SHP77 treated with DMSO at 0.1 percent for 48 hours (cell line): ENCODE measurements at regions not wholly inside any gene's neighbourhood (a gene's known extent, or its start where the extent isn't known, plus 50 kb on each side); places are given as distances from the start of the nearest gene placed in this dataset.
"Not testable (repeated sequence)": the region's sequence is repeated elsewhere in the genome, so short reads cannot be mapped to it uniquely, and the experiment has no call there.

Experiments
- DNase-seq: peaks from one replicate; lab custom pipeline; 2025; lab: John Stamatoyannopoulos, UW

GRCh38 chr2:16243411-16243996 is 303.2 kb downstream of the MYCN start:
- no peak for DNase-seq

- no peak for DNase-seq
These were observed 302.6 kb downstream of the MYCN start for GRCh38 chr2:16242906-16243305.

DNA sequence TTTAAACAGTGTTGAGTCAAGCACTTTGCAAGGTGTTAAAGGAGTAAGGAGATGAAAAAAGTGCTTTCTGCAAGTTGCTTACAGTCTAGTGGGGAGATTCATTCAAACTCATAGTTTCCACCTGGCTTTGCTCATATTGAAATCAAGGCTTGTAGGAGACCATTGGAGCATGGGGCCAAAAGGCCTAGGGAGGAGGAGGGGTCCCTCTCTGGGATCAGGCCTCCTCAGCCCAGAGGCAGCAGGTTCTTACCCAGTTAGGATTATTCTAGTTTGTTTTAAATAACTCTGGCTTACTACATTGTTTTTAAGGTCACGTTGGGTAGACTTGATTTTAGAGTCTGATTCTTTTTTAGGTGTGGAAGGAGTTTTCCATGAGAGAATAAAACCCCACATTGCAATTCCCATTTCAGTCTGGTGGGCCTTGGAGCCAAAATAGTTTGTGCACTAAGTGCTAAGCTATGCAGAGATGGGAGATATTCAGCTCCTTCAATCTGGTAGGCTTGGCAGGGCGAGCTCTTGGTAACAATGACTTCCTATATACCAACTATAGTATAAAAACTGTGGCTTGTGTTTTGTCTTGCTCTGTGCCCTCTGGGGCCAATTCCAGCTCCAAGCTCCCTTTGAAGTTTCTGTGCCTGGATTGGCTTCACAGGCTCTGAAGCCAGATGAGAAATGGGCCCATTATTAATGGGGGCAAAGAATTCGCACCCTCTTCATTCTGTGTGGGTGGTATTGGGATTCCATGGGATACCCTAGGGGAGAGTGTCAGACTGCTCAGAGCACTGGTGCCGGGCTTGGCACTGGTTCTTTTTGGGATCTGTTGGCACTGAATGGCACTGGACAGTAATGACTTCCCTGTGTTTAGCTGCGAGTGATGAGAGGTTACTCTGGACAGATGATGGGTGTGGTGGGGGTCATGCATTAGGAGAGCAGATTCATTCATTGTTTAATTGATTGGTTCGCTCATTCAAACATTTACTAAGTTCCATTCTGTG is 301.1 kb downstream of the MYCN start:
- no peak for DNase-seq

DNA sequence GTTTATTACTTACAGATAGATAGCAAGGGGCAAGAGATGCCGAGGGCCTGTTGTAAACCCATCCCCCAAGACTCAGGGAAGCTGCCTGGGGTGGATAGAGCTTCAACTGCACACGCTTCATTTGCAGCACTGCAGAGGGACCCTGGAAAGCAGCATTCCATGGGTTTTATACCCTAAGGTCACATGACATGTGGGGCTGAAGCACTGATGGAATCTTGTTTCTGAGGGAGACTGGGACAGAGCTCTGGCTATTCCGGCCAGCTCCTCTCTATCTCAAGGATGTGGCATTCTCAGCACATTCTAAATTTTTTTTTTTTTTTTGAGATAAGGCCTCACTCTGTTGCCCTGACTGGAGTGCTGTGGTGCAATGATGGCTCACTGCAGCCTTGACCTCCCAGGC is 300.1 kb downstream of the MYCN start:
- no peak for DNase-seq

GRCh38 chr2:16239296-16239850 is 299.0 kb downstream of the MYCN start:
- DNase-seq: no peak

DNA sequence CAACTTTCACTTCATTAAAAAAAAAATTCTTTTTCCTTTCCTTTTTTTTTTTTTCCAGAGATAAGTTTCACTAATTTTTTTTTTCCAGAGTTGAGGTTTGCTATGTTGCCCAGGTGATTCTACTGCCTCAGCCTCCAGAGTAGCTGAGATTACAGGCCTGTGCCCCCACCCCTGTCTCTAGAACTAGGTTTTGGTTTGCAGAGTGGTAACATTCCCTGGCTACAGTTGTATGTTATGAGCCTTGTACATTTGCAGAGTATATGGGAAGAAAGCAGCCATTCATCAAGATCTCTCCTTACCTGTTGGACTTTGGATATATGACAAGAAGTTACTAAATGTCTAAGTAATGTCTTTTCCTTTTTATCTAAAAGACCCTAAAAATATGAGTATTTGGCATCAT is 298.4 kb downstream of the MYCN start:
- DNase-seq: no peak

- DNase-seq: no peak
These were observed 297.8 kb downstream of the MYCN start for GRCh38 chr2:16238001-16238761.

- DNase-seq: no peak
These were observed 295.4 kb downstream of the MYCN start for GRCh38 chr2:16235747-16236146.

- DNase-seq: not testable (repeated sequence)
These were observed 294.9 kb downstream of the MYCN start for GRCh38 chr2:16235291-16235690.

- DNase-seq: no peak
These were observed 288.6 kb downstream of the MYCN start for GRCh38 chr2:16228951-16229350.

- no peak for DNase-seq
These were observed 288.1 kb downstream of the MYCN start for GRCh38 chr2:16228471-16228870.

DNA sequence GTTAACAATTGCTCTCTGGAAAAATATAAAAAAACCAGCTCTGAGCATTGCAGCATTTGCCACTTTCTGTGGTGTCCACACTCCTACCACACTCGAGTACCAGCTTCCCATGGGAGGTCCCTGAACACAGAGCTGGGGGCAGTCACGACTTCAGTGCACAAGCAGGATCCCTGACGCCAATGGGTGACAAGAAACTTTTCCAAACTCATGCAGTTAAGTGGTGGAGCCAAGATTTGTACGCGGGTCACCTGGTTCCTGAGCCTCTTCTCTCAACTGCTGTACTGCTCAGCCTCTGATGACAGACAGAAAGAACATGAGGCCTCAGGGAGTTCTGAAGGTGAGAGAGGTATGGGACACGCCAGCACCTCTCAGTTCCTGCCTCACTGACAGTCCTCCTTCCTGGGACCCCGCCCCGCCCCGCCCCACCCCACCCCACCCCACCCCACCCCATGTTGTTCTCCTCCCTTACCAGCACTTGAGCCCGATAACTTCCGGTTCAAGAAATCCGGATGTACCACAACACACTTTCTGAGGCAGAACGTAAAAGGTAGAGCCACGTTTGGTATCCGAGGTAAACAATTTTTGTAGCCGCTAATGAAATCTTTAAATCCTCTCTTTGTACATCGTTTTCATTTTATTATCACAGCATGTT is 287.6 kb downstream of the MYCN start:
- DNase-seq: no peak

DNA sequence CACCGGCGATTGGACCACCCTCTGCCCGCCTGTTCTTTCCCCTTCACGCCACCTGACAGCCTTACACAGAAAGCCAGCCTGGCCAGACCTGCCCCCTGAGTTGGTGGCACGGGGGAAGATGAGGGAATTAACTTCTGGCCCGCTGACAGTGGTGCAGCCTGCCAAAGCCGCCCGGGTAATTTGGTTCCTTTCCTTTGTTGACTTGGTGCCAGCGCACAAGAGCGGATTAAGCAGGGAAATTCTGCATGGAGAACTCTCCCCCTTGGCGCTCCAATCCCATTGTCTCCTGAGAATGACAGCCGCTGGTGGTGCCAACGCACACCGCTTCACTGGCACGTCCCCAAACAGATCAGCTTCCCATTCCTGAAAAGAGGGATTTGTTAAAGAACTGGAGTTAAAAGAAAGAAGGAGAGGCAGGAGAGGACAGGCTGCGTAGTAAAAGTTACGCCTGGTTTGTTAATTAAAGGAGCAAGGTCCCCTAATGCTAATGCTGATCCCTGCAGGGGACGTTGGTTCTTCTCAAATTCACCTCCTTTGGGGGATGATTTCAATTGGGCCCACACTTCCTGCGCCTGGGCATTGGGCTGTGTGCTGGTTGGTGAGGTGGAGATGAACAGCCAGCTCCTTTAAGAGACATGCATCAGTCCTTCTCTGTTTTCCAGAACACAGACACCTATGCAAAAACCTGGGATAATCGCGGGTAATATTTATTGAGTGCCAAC is 286.8 kb downstream of the MYCN start:
- no peak for DNase-seq

DNA sequence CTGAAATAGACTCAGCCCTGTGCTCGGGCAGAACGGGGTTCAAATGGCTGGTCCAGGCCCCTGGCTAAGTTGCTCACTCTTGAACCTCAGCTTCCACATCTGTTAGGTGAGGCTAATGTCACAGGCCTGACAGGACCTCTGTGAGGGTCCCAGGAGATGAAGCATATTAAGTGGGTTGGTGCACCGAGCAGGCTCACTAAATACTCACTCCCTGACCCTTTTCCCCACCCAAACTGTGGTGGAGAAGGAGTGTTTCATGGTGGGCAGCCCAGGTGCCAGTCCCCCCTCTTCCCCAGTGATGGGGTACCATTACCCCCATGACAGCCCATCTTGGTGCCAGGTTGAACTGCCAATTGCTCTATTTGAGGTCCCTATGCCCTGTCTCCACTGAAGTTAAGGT is 286.0 kb downstream of the MYCN start:
- no peak for DNase-seq

DNA sequence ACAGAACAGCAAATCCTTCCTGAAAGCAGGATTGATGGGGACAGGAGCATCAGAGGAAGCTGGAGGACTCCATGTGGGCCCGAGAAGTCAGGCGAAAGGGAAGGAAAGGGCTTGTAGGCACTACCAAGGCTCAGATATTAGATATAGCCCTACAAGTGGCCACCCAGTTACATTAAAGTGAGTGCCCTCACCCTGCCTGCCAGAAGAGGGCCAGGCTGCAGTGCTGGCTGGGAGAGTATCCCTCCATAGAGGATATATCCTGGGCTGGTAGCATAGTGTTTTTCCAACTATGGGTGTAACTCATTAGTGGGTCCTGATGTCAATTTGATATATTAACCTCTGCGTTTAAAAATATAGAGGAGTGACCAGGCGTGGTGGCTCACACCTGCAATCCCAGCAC is 285.2 kb downstream of the MYCN start:
- DNase-seq: no peak

- DNase-seq: no peak
These were observed 284.7 kb downstream of the MYCN start for GRCh38 chr2:16225071-16225470.

GRCh38 chr2:16224298-16225045 is 284.1 kb downstream of the MYCN start:
- DNase-seq: no peak

DNA sequence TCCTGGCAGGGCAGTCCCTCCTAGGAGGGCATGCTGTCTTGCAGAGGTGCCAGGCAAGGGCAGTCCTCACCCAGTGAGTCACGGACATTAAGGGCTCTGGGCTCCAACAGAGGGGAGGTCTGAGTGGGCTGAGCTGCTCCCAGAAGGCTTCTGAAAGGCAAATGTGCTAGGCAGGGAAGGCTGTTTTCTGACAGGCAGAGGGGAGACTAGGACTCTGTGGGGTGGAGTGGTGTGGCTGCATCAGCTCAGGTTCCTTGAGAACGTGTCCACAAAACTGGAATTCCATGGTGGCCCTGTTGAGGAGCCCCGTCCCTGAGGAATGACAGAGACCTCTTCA is 283.5 kb downstream of the MYCN start:
- no peak for DNase-seq

GRCh38 chr2:16223161-16223840 is 283.0 kb downstream of the MYCN start:
- no peak for DNase-seq

- DNase-seq: no peak
These were observed 282.0 kb downstream of the MYCN start for GRCh38 chr2:16222326-16222725.
